Gastroesophageal sphincter (tissue), 4 donors: ENCODE measurements at regions not wholly inside any gene's neighbourhood (a gene's known extent, or its start where the extent isn't known, plus 50 kb on each side); places are given as distances from the start of the nearest gene placed in this dataset.

Experiments used
- ATAC-seq: fragments of 150-250 bp; one replicate; pipeline ENCODE4 v1.9.1; 2016; ENCODE audit warnings: mild to moderate bottlenecking, moderate library complexity
- H3K27ac ChIP-seq, 4 donors: fragments of 200-600 bp; sonication (generic) in 3 of 4; 1 replicate in 3 of 4; 2 replicates in 1 of 4; pipeline ENCODE4 v1.5.1; 2016 to 2019
- H3K27me3 ChIP-seq: fragments of 200-600 bp; sonication (generic); one replicate; pipeline ENCODE4 v1.5.1; 2019
- H3K36me3 ChIP-seq, 2 donors: fragments of 200-600 bp; sonication (generic); one replicate each; pipeline ENCODE4 v1.5.1; 2019; ENCODE audit warnings: control low read depth in 1 of 2
- H3K4me1 ChIP-seq, 3 donors: fragments of 200-600 bp; sonication (generic); 1 replicate in 2 of 3; 2 replicates in 1 of 3; pipeline ENCODE4 v1.5.1; 2016 to 2019; ENCODE audit warnings: control low read depth in 2 of 3
- H3K4me3 ChIP-seq, 2 donors: fragments of 200-600 bp; sonication (generic); one replicate each; pipeline ENCODE4 v1.5.1; 2019; ENCODE audit warnings: mild to moderate bottlenecking in 1 of 2, moderate library complexity in 1 of 2
- H3K9me3 ChIP-seq, 3 donors: fragments of 200-600 bp; sonication (generic); one replicate each; pipeline ENCODE4 v1.5.1; 2017 to 2019; ENCODE audit warnings: control low read depth in 2 of 3
- CTCF ChIP-seq, 4 experiments: fragments of 200-600 bp in 2 of 4; fragments of 450-650 bp in 2 of 4; sonication (generic) in 1 of 4; IDR thresholded peaks; one replicate each; pipeline ENCODE4 v1.5.1; 2017 to 2019; ENCODE audit warnings: antibody characterized with exemption in 4 of 4, mild to moderate bottlenecking in 2 of 4, moderate library complexity in 2 of 4
- EP300 ChIP-seq: sonication (generic); formaldehyde crosslinking; IDR thresholded peaks from one replicate; pipeline ENCODE4 v1.6.1; 2017; ENCODE audit warnings: antibody characterized with exemption, mild to moderate bottlenecking
- POLR2A ChIP-seq, 2 donors: fragments of 450-650 bp; IDR thresholded peaks; one replicate each; pipeline ENCODE4 v1.6.1; 2017; ENCODE audit warnings: antibody characterized with exemption in 2 of 2, mild to moderate bottlenecking in 2 of 2, moderate library complexity in 1 of 2
- POLR2AphosphoS5 ChIP-seq: sonication (generic); formaldehyde crosslinking; IDR thresholded peaks from one replicate; pipeline ENCODE4 v1.6.1; 2017; ENCODE audit warnings: antibody characterized with exemption
- WGBS, 2 donors: methylation state at CpG; one replicate each; pipeline ENCODE4 v1.1.5; 2018; ENCODE audit warnings: low coverage in 1 of 2; 5-methylcytosine and 5-hydroxymethylcytosine counted together
- small RNA-seq, 4 donors: library from RNA; depleted of rRNA; stranded (forward); fragments of <200 nt; gene quantifications; one replicate each; pipeline ENCODE3, GENCODE V24; 2016

GRCh38 chr12:16658699-16659098, 52.7 kb upstream of the LMO3 start:
- no CpG with 5 or more reads among the region's 1 CpG for WGBS, 2 donors

More at GRCh38 chr12:16658699-16659098, 52.7 kb upstream of the LMO3 start:
- Histone ChIP-seq H3K27me3 (no peaks in the 10 kb centered on the region), H3K27ac (no peak overlapping the region), H3K36me3 (no peaks in the 10 kb centered on the region), H3K4me1 (no peaks in the 10 kb centered on the region), H3K9me3 (peaks cover 0 to 11% (median 0%) of the 10 kb centered on the region in 3 donors), H3K4me3 (no peak overlapping the region)
- no peak for TF ChIP-seq POLR2AphosphoS5
- no peak for TF ChIP-seq POLR2A (IDR thresholded peaks at IDR 0.05)
- no peak for TF ChIP-seq EP300
- no peak for TF ChIP-seq CTCF (IDR thresholded peaks at IDR 0.05)
- no peak for ATAC-seq

Small RNA genes lying in the stretch of these regions (small RNA-seq; reads per million reads assigned to genes)
- gene RNU6-837P: 0 reads per million in 4 donors
